Hypothalamus (tissue), 51 donors: ENCODE measurements at regions not wholly inside any gene's neighbourhood (a gene's known extent, or its start where the extent isn't known, plus 50 kb on each side); places are given as distances from the start of the nearest gene placed in this dataset.

Experiments used
- DNase-seq, 51 donors: peaks; one replicate each; lab custom pipeline; 2025; lab: John Stamatoyannopoulos, UW

GRCh38 chr9:107992271-107992670, 502.7 kb upstream of the KLF4 start:
- DNase-seq: no peak

GRCh38 chr9:107991581-107991980, 502.0 kb upstream of the KLF4 start:
- DNase-seq: peak in 7 of 51 donors; percentile 3 to 36 (median 5)

DNA sequence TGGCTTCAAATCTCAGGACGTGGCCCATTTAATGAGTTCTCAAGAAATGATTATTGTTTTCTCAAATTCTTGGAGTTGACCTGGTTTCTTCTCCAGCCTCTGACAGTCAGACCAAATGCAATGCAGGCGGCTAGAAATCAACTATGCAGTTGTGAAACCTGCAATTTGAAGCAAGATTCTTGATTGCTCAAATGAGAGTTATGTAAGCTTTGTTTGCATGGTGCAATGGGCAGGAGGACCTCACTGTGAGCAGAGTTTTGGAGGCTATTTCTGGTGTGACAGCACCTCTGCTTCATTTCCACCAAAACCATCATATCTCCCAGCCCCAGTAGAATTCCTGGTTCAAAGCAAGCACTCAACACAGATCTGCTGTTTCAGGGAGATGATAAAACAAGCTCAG, 500.0 kb upstream of the KLF4 start:
- DNase-seq: no peak

DNA sequence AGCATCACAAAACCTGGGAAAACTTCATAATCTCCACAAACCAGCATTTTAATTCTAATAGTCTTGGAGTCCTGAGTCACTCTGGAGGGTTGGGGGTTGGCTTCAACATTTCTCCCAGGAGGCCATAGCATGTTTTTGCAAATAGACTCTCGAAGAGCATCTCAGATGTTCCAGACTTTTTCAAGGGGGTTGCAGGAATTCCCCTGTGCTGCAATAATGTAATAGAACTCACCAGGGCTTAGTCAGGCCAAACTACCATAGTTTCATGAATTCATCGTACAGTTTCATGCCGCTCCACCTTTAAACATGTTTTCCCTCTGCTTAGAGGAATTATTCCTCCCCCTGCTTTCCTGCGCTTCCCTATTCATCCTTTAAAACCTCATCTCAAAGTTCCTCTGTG, 499.5 kb upstream of the KLF4 start:
- DNase-seq: no peak

DNA sequence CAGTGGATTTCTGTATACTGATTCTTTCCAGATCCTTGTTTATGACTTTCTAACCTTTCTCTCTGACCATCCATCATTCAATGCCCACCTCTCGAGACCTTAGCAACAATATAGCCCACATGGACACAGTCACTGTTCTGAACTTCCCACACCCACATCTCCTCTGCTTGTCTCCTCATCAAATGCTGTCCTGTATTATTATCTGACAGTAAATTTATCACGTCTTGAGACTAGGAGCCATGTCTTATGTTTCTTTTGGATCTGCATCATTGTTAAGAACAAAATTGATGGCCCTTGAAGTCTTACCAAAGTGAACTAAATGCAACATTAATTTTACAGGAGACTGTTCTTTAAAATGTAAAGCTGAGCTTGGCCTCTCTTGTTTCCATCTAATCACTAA, 495.4 kb upstream of the KLF4 start:
- DNase-seq: no peak

GRCh38 chr9:107983762-107984161, 494.2 kb upstream of the KLF4 start:
- DNase-seq: no peak

DNA sequence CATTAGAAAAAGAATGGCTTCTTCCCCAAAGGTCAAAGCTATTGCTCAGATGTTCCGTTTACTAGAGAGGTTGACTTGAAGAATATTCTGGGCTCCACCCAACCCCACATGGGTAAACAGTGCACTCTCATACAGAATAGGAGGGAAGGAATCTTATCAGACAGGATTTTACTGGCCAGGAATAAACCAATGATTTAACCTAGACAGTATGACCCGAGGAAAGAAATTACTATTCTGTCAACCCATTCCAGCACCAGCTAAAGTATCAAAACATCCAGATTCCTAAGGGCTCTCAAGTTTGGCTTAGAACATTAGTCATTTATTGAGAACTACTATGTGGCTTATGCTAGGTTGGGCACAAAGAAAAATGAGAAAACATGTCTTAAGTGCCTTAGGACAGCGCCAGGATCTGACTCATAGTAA, 493.6 kb upstream of the KLF4 start:
- no peak for DNase-seq

DNA sequence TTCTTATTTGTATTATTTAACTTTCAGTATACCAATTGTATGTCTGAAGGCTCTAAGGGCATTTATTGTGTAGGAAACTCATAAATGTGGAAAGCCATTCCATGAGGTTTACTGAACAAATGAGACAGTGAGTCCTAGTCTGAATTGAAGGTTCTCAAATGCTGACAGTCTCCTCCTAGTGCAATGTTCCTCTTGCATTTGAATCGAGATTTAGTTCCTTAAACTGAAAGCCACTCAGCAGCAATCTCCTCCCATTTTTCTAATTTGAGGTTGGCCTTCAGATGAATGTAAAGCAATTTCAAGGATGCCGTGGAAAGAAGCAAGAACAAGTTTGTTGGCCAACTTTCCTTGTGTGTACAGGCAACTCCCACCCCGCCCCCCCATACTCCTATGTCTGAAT, 493.2 kb upstream of the KLF4 start:
- DNase-seq: no peak

- DNase-seq: no peak
Observed at GRCh38 chr9:107982001-107982400, 492.4 kb upstream of the KLF4 start.

GRCh38 chr9:107980984-107981383, 491.4 kb upstream of the KLF4 start:
- DNase-seq: no peak

DNA sequence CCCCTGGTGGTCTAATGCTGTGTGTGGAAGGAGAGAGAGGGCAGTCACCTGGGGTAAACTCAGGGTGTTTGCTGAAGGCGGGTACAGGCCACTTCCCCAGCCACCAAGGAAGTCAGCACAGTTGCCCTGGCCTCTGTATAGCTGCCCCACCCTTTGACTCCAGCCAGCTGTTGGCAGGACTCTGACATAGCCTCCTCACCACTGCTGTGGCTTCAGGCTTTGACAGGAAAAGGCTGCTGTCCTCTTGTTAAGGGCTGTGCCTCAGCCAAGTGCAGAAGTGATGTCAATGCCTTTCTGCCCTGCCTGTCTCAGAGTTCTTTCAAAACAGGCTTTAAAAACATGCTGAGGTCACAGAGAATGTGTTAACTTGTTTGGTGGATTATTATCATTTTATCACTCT, 487.2 kb upstream of the KLF4 start:
- peak in 1 of 51 donors; percentile 4 for DNase-seq

DNA sequence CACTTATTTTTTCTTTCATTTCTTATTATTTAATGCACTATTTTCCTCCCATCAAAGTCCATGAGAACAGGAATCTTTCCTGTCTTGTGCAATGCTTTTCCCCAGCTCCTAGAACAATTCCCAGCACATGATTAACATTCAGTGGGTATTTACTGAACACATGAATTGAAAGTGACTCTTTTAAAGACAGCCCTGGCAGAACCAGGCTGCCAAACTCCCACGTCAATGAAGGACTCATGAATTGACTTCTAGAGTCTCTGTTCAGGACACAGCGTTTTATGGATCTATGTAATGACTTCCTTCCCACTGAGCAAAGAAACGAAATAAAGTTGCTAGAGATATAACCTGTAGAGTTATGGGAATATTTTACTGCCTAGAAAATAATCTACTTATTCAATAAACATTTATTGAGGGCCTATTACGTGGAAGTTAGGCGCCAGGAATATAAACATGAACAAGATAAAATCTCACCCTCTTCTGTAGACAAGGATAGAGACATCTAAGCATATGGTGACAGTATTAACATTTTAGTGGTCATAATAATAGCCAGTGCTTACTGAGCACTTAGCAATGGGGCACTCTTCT, 485.9 kb upstream of the KLF4 start:
- DNase-seq: no peak

DNA sequence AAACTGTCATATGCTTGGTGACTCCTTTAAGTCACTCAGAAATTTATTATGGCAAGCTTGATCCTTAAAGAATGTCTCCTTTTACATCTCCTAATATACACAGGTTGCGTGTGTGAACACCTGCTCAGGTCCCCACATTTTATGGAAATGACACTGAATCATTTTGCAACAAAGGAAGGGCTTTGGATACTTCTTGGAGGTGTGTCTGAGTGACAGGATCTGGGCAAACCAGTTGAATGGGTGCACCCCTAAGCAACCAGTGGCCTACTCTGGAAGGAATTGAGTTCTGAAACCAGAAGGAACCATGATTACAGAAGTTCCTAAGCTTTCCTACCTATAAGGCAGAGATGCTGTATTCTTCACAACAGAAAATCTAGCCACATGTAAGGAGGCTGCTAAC, 483.9 kb upstream of the KLF4 start:
- no peak for DNase-seq

DNA sequence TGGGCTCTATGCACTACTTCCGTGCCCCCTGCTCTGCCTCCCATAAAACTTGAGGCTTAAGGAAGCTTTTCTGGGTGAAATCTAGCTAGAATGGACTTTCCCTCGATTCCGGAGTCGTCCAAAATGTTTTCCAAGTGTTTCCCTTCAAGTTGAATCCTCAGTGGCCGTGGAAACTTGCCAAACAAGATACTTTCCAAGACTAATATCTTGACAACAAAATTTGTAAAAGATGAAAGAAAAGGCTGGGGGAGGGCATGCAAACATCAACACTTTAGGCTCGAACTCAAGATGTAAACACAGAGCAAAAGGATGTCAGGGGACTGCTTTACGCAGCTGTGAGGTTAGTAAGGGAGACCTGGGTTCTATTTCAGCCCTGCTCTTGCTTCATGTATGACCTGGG, 482.8 kb upstream of the KLF4 start:
- no peak for DNase-seq

DNA sequence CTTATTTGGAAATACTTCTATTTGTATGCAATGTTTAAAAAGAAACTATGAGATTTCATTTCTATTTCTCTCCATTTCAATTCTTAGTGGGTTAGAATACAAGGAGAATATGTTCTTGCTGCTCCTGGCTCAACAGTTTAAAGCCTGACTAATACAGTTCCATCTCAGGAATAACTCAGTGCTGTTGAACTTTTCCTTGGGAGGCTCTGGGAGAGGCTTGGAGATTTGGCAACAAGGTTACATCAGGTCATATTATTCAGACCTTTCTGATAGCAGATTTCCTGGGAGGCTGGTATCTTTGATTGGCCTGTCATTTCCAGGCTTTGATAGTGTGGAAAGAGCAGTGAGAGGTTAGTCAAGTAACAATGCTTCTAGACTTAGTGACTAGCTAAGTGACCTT, 481.7 kb upstream of the KLF4 start:
- DNase-seq: no peak

DNA sequence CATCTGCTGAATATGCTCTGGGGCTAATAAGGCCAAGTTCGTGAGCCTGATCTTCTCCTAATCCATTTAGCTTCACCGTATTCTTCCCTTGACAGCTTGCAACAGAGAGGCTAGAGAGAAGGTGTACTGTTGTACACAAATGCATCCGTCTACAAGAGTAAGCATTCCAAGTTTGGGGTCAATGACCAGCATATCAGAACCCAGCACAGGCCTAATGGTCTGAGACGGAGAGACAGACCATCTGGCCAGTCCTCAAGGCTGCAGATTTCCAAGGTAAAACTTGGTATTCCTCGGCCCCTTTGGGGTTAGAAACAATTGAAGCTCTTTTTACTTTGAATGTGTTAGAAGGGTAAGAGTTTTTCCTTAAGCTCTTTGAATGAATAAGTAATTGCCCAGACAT, 481.2 kb upstream of the KLF4 start:
- no peak for DNase-seq

DNA sequence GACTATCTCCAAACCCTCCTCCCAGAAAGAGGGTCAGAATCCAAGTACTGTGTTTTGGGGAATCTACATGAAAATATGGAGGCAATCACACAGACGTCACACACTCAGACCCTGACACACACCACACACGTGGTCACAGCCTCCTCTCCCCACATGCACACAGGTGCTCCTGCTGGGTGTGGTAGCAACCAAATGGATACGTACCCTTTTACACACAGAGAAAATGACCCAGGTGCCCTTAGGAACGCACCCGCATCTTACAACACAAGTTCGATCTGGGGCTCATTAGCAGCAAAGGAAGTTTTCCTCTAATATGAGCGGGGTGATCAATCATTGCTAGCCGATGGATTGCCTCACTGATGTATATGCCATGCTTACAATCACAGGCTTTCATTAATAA, 480.2 kb upstream of the KLF4 start:
- DNase-seq: no peak

DNA sequence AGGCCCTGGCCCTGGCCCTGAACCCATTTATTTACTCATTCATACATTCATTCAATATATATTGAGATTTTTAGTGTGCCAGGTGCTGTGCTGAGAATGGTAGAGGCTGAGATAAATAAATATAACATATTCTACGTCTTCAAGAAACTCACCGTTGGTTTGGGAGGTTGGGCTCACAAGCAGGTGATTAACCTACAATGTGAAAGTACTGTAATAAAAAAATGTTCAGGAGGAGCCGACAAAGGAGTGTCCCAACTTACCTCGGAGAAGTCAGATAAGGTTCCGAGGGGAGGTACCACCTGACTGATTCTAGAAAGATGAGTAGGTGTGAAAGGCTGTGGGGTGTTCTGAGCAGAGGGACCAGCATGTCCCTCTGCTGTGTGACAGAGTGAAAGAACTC, 479.6 kb upstream of the KLF4 start:
- no peak for DNase-seq

DNA sequence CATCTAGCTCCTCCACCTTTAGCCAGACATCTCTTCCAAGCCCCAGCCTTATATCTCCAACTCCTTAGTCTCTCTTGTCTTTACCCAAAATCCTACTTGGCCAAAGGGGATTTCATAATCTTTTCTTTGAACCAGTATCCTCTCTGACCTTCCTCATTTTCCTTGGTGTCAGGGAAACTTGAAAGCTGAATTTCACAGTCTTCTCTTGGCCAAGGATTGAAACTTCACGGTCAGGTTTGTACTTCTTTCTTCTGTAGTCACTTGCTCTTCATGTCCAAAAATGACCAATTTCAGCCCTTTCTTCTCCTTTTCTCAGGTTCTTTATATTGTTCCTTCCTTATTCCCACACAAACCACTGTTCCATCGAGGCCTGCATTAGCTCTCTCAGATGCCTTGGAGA, 473.7 kb upstream of the KLF4 start:
- no peak for DNase-seq

DNA sequence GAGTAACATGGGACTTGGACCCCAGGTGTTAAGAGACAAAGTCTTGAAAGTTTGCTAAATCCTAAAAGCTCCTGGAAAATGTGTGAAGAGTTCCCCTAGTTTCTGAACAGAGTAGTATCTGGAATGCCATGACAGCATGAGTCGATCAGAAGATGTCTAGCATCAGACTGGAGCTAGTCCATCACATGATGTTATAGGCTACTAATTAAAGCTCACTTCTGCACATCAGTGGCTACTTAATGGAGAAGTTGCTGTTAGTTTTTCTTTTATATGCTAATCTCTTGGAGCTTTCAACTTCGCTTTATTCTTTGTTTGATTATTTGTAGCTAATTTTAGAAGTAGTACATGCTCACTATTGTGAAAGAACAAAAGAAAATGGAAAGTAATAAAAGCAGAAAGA, 471.3 kb upstream of the KLF4 start:
- no peak for DNase-seq

- no peak for DNase-seq
Observed at GRCh38 chr9:107954312-107954711, 464.7 kb upstream of the KLF4 start.

DNA sequence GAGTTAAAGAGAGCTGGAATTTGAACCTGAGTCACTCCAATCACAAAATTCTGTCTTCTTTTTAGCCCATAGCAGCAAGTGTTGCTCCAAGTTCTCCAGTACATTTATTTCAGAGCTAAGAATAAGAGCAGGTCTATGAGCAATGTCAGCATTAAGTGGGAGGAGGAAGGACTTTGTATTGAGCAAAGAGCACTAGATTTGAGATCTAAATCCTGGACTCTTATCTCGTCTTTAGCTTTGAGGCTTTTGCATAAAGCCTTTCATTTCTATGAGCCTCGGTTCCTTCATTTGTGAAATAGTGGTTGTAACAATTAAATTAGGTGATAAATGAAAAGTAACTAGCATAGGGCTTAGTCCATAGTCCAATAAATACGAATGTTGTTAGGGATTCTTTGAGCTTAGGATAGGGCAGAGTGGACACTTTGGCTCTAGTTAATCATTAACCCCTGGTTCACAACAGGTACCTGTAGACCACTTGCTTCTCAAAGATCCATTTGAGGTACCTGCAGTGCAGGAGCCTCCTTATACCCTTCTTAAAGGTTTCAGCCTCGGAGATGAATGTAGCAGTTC, 464.1 kb upstream of the KLF4 start:
- no peak for DNase-seq

DNA sequence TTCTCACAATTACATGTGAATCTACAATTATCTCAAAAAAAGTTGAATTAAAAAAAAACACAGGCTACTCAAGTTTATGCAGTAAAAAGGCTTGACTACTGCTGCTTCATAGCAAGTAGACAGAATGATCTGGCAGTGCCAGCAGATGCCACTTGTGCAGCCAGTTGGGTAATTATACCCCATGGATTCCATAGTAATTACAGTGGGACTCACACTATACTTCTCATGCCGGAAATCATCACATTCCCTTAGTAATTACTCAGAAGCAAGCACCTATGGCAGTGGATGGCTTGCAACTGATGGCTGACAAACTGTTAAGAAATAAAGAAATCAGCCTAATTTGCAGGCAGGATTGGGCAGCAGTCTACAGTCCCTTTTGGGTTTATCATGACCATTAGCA, 463.2 kb upstream of the KLF4 start:
- no peak for DNase-seq
